BLaER1 (cell line): ENCODE measurements at regions not wholly inside any gene's neighbourhood (a gene's known extent, or its start where the extent isn't known, plus 50 kb on each side); places are given as distances from the start of the nearest gene placed in this dataset.
A peak's percentile ranks its signal among the peaks of the same experiment; 100 is the strongest.

Source experiments
- H3K27ac ChIP-seq: shearing (Covaris generic); formaldehyde crosslinking; 2 replicates; pipeline ENCODE4 v1.8.1; 2022
- H3K27me3 ChIP-seq: shearing (Covaris generic); formaldehyde crosslinking; 2 replicates; pipeline ENCODE4 v1.8.1; 2022
- H3K36me3 ChIP-seq: shearing (Covaris generic); formaldehyde crosslinking; 2 replicates; pipeline ENCODE4 v1.8.1; 2022
- H3K4me1 ChIP-seq: shearing (Covaris generic); formaldehyde crosslinking; 2 replicates; pipeline ENCODE4 v1.8.1; 2022
- H3K4me2 ChIP-seq: shearing (Covaris generic); formaldehyde crosslinking; 2 replicates; pipeline ENCODE4 v1.8.1; 2022
- H3K4me3 ChIP-seq: shearing (Covaris generic); formaldehyde crosslinking; 2 replicates; pipeline ENCODE4 v1.8.1; 2022
- H3K9ac ChIP-seq: shearing (Covaris generic); formaldehyde crosslinking; 2 replicates; pipeline ENCODE4 v1.8.1; 2022
- H3K9me3 ChIP-seq: shearing (Covaris generic); formaldehyde crosslinking; 2 replicates; pipeline ENCODE4 v1.8.1; 2022
- H4K20me1 ChIP-seq: shearing (Covaris generic); formaldehyde crosslinking; 2 replicates; pipeline ENCODE4 v1.8.1; 2022
- Cebpa-rat ChIP-seq: shearing (Covaris generic); IDR thresholded peaks from 2 replicates; pipeline ENCODE4 v1.8.1; 2022

DNA sequence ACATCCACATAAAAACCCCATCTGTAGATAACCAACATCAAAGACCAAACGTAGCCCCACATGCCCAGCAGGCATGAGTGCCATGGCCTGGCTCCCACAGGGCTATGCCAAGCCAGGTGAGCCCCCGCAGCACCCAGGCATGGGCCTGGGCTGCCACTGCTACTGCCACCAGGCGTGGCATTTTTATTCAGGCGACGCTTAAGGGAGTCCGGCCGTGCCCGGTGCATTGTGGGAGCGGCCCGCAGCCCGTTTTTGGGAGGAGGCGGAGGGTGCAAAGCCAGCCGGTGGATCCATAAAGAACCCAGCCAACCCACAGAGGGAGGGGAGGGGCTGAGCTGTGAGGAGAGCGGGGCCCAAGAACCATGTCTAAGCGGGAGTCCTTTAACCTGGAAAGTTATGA, 83.6 kb downstream of the XIST start:
- H4K20me1 ChIP-seq, result no peaks in the 10 kb centered on the region
- peaks cover 27% of the 10 kb centered on the region for H3K4me1 ChIP-seq

GRCh38 chrX:73768160-73768559, 84.4 kb downstream of the XIST start:
- Histone ChIP-seq H3K4me1 (peaks cover 27% of the 10 kb centered on the region), H3K27me3 (no peaks in the 10 kb centered on the region), H3K9ac (no peak overlapping the region), H3K4me2 (no peak overlapping the region), H3K27ac (no peak overlapping the region), H3K4me3 (no peak overlapping the region), H3K36me3 (no peaks in the 10 kb centered on the region), H4K20me1 (no peaks in the 10 kb centered on the region), H3K9me3 (peaks cover 6% of the 10 kb centered on the region; the same call in 1 of the 2 replicates)
- no peak for TF ChIP-seq Cebpa-rat

More for the DNA sequence above, 83.6 kb downstream of the XIST start:
- peaks cover 6% of the 10 kb centered on the region; the same call in 1 of the 2 replicates for H3K9me3 ChIP-seq
- no peaks in the 10 kb centered on the region for H3K27me3 ChIP-seq
- TF ChIP-seq Cebpa-rat, result no peak
- no peak overlapping the region for H3K4me2 ChIP-seq
- H3K27ac ChIP-seq, result no peak overlapping the region
- no peak overlapping the region for H3K4me3 ChIP-seq
- no peaks in the 10 kb centered on the region for H3K36me3 ChIP-seq
- H3K9ac ChIP-seq, result no peak overlapping the region

GRCh38 chrX:73767017-73767416, 85.5 kb downstream of the XIST start:
- H3K4me3 ChIP-seq, result no peak overlapping the region
- H3K4me2 ChIP-seq, result peak overlapping the region; percentile 58
- H3K36me3 ChIP-seq, result no peaks in the 10 kb centered on the region
- peak overlapping the region; percentile 58; the same call in 1 of the 2 replicates for H3K27ac ChIP-seq
- H3K27me3 ChIP-seq, result no peaks in the 10 kb centered on the region
- H3K4me1 ChIP-seq, result peaks cover 27% of the 10 kb centered on the region
- H4K20me1 ChIP-seq, result no peaks in the 10 kb centered on the region
- TF ChIP-seq Cebpa-rat, result no peak
- H3K9ac ChIP-seq, result no peak overlapping the region
- peaks cover 9% of the 10 kb centered on the region for H3K9me3 ChIP-seq

GRCh38 chrX:73766431-73766795, 86.1 kb downstream of the XIST start:
- peaks cover 27% of the 10 kb centered on the region for H3K4me1 ChIP-seq
- H3K27ac ChIP-seq, result peak overlapping the region; percentile 58
- H3K4me3 ChIP-seq, result no peak overlapping the region
- peak overlapping the region; percentile 58 for H3K4me2 ChIP-seq
- no peak for TF ChIP-seq Cebpa-rat
- no peaks in the 10 kb centered on the region for H3K36me3 ChIP-seq
- H3K27me3 ChIP-seq, result no peaks in the 10 kb centered on the region
- no peak overlapping the region for H3K9ac ChIP-seq
- no peaks in the 10 kb centered on the region for H4K20me1 ChIP-seq
- H3K9me3 ChIP-seq, result peaks cover 12% of the 10 kb centered on the region

- H3K27me3 ChIP-seq, result no peaks in the 10 kb centered on the region
- no peak overlapping the region for H3K9ac ChIP-seq
- H3K4me1 ChIP-seq, result peaks cover 27% of the 10 kb centered on the region
- H3K4me2 ChIP-seq, result peak overlapping the region; percentile 58
- no peaks in the 10 kb centered on the region for H3K36me3 ChIP-seq
- no peak for TF ChIP-seq Cebpa-rat
- H3K4me3 ChIP-seq, result no peak overlapping the region
- H4K20me1 ChIP-seq, result no peaks in the 10 kb centered on the region
- H3K9me3 ChIP-seq, result peaks cover 15% of the 10 kb centered on the region
- H3K27ac ChIP-seq, result peak overlapping the region; percentile 59; the same call in 1 of the 2 replicates
Measured at GRCh38 chrX:73765776-73766430, 86.6 kb downstream of the XIST start.

- H3K9me3 ChIP-seq, result peaks cover 10% of the 10 kb centered on the region; the same call in 1 of the 2 replicates
- H3K4me2 ChIP-seq, result no peak overlapping the region
- H3K27ac ChIP-seq, result no peak overlapping the region
- no peaks in the 10 kb centered on the region for H4K20me1 ChIP-seq
- H3K4me3 ChIP-seq, result no peak overlapping the region
- TF ChIP-seq Cebpa-rat, result no peak
- no peak overlapping the region for H3K9ac ChIP-seq
- H3K27me3 ChIP-seq, result no peaks in the 10 kb centered on the region
- H3K4me1 ChIP-seq, result no peaks in the 10 kb centered on the region
- H3K36me3 ChIP-seq, result no peaks in the 10 kb centered on the region
Measured at GRCh38 chrX:73758250-73758649, 94.3 kb downstream of the XIST start.
